HepG2 (cell line): ENCODE measurements at regions not wholly inside any gene's neighbourhood (a gene's known extent, or its start where the extent isn't known, plus 50 kb on each side); places are given as distances from the start of the nearest gene placed in this dataset.

Experiments used
- ATAC-seq: fragments of 200-7000 bp; cut with Tn5 transposase; 3 replicates; pipeline ENCODE4 v1.9.1; 2020; ENCODE audit warnings: mild to moderate bottlenecking, moderate library complexity
- BruUV-seq: library from RNA; stranded (reverse); fragments of 400-500 nt; replicated peaks from 2 replicates; lab custom pipeline; 2021; lab: Mats Ljungman, UMichigan
- CTCF ChIA-PET: fragments of 300-600 bp; formaldehyde crosslinking; extraction: SDS; loops from one replicate; lab custom pipeline; 2021; ENCODE audit warnings: low total read pairs, inconsistent platforms, low intra/inter-chr PET ratio; lab: Yijun Ruan, JAX
- POLR2A ChIA-PET: fragments of 350-600 bp; sonication (Branson Sonifier 250); formaldehyde crosslinking; loops from one replicate; lab custom pipeline; 2020; ENCODE audit warnings: antibody characterized with exemption, inconsistent platforms; lab: Yijun Ruan, JAX
- DNase-seq: peaks from one replicate; pipeline ENCODE4 v3.0.0-alpha.2; 2015; ENCODE audit warnings: low spot score
- FAIRE-seq: peaks from 3 replicates; lab custom pipeline; 2011; peaks lifted over from hg19 to GRCh38; lab: Jason Lieb, UNC
- H2AFZ ChIP-seq: one replicate; pipeline ENCODE4 v1.6.1; 2011; ENCODE audit warnings: low read length, inconsistent platforms
- H3K27ac ChIP-seq: fragments of 300-600 bp; 3 replicates; pipeline ENCODE4 v1.8.0; 2011; ENCODE audit warnings: mixed run types, mild to moderate bottlenecking, mixed read lengths, low read length, inconsistent platforms; ENCODE audit not compliant: insufficient read depth; ENCODE audit errors: extremely low read length
- H3K27me3 ChIP-seq, 2 experiments: fragments of 200-600 bp in 1 of 2; 2 replicates in 1 of 2; 3 replicates in 1 of 2; pipeline versions ENCODE4 v1.6.0 to v1.8.0; 2011; ENCODE audit warnings: low read length in 2 of 2, mild to moderate bottlenecking in 2 of 2, moderate library complexity in 2 of 2, inconsistent platforms in 1 of 2; ENCODE audit not compliant: insufficient read depth in 2 of 2, control insufficient read depth in 1 of 2
- H3K36me3 ChIP-seq, 2 experiments: fragments of 200-600 bp in 1 of 2; replicated peaks in 1 of 2; 2 replicates in 1 of 2; 3 replicates in 1 of 2; pipeline versions ENCODE4 v1.5.1 to v1.8.0; 2011; ENCODE audit warnings: low read length in 2 of 2, inconsistent platforms in 1 of 2; ENCODE audit not compliant: insufficient read depth in 2 of 2, control insufficient read depth in 1 of 2
- H3K4me1 ChIP-seq: 2 replicates; pipeline ENCODE4 v1.5.1; 2012; ENCODE audit warnings: low read length, inconsistent platforms; ENCODE audit not compliant: insufficient read depth
- H3K4me2 ChIP-seq: 2 replicates; pipeline ENCODE4 v1.6.0; 2011; ENCODE audit warnings: low read depth, low read length, inconsistent platforms
- H3K4me3 ChIP-seq, 3 experiments: fragments of 200-600 bp in 1 of 3; sonication (generic), shearing (Covaris generic) in 1 of 3; replicated peaks in 1 of 3; 2 replicates each; pipeline ENCODE4 v1.5.1; 2011 to 2016; ENCODE audit warnings: low read length in 3 of 3, inconsistent platforms in 2 of 3, low read depth in 2 of 3, mild to moderate bottlenecking in 2 of 3, control low read depth in 1 of 3, mixed read lengths in 1 of 3; ENCODE audit not compliant: insufficient read depth in 1 of 3
- H3K79me2 ChIP-seq: one replicate; pipeline ENCODE4 v1.6.1; 2011; ENCODE audit warnings: low read length, inconsistent platforms; ENCODE audit not compliant: insufficient read depth
- H3K9ac ChIP-seq: 2 replicates; pipeline ENCODE4 v1.6.0; 2011; ENCODE audit warnings: mild to moderate bottlenecking, low read depth, low read length, inconsistent platforms; ENCODE audit not compliant: insufficient read depth
- H3K9me3 ChIP-seq: 2 replicates; pipeline ENCODE4 v1.5.1; 2012; ENCODE audit warnings: mild to moderate bottlenecking, low read length
- H4K20me1 ChIP-seq: 2 replicates; pipeline ENCODE4 v1.6.0; 2011; ENCODE audit warnings: inconsistent platforms, mild to moderate bottlenecking, low read length, moderate library complexity; ENCODE audit not compliant: insufficient read depth
- CCAR2 ChIP-seq: fragments of 200-400 bp; formaldehyde crosslinking; optimal IDR thresholded peaks from 2 replicates; pipeline ENCODE3; 2018; ENCODE audit warnings: low read depth, mild to moderate bottlenecking, low read length, moderate library complexity
- ETV5 ChIP-seq: IDR thresholded peaks from 2 replicates; pipeline ENCODE4 v1.6.1; 2018; ENCODE audit warnings: missing biosample characterization, missing genetic modification reagents, inconsistent platforms, borderline replicate concordance
- HOMEZ ChIP-seq: IDR thresholded peaks from 2 replicates; pipeline ENCODE4 v1.6.1; 2016; ENCODE audit warnings: low read depth
- MYNN ChIP-seq: sonication (generic); formaldehyde crosslinking; IDR thresholded peaks from 2 replicates; pipeline ENCODE4 v1.4.0; 2020; ENCODE audit warnings: mild to moderate bottlenecking, low read depth, missing genetic modification reagents
- ZNF17 ChIP-seq: sonication (generic); formaldehyde crosslinking; IDR thresholded peaks from 2 replicates; pipeline ENCODE4 v1.5.0; 2020; ENCODE audit warnings: mild to moderate bottlenecking, missing genetic modification reagents
- ZNF430 ChIP-seq: sonication (generic); formaldehyde crosslinking; IDR thresholded peaks from 2 replicates; pipeline ENCODE4 v1.9.0; 2021; ENCODE audit warnings: mild to moderate bottlenecking, missing genetic modification reagents
- ZNF644 ChIP-seq: IDR thresholded peaks from 2 replicates; pipeline ENCODE4 v1.6.1; 2016; ENCODE audit warnings: low read depth
- ZNF660 ChIP-seq: sonication (generic); formaldehyde crosslinking; IDR thresholded peaks from 2 replicates; pipeline ENCODE4 v1.5.1; 2020; ENCODE audit warnings: mild to moderate bottlenecking, low read depth, missing genetic modification reagents, borderline replicate concordance
- WGBS: methylation state at CpG from one replicate; pipeline ENCODE4 v1.1.6; 2017; ENCODE audit warnings: low lambda C conversion rate; 5-methylcytosine and 5-hydroxymethylcytosine counted together
- in situ Hi-C: cut with HindIII; loops from 2 replicates; pipeline ENCODE4 v1.10.0; 2017; ENCODE audit warnings: low pct_unique_long_range_greater_than_20kb; ENCODE audit not compliant: extremely low pct_ligation_motif_present
- intact Hi-C: fragments of 100-400 bp; cut with micrococcal nuclease; formaldehyde crosslinking; loops from one replicate; pipeline ENCODE4 v1.10.0; 2022; ENCODE audit not compliant: unreplicated experiment

DNA sequence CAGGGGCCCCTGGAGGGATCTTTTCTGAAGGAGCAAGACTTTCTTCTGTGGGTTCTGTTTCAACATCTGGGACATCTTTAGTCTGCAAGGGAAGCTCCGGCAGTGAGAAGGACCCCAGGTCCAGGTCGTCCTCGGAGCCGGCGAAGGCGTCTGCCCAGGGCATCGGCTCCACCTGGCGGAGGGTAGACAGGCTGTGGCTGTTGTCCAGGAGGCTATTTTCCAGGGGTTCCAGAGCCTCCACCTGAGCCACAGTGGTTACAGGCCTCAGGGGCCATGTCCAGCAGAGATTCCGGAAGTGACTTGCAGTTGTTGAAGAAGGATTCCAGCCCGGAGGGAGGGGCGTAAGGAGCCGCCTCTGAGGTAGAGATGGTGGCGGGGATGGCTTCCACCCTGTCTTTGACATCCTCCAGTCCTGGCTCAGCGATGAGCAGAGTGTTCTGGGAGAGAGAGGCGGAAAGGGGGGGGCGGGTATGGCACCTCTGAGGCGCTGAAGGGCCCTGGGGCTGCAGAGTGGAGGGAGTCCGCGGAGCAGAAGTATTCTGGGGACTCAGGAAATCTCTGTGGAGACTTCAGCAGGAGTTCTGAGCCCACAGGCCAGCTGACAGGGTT lies 891.3 kb upstream of the LRRTM1 start:
- 57% methylated on average over 18 of the region's 19 CpGs for WGBS
- FAIRE-seq, result no peak
- CTCF ChIA-PET, result no interaction called here

More for the DNA sequence above, 891.3 kb upstream of the LRRTM1 start:
- Histone ChIP-seq H3K27me3 (no peaks in the 10 kb centered on the region), H3K27ac (no peak overlapping the region), H3K36me3 (no peaks in the 10 kb centered on the region), H3K9me3 (peaks cover 61% of the 10 kb centered on the region), H3K4me2 (no peak overlapping the region), H3K9ac (no peak overlapping the region), H4K20me1 (no peaks in the 10 kb centered on the region), H3K79me2 (no peaks in the 10 kb centered on the region), H2AFZ (no peak overlapping the region), H3K4me3 (no peak overlapping the region), H3K4me1 (no peaks in the 10 kb centered on the region)
- TF ChIP-seq ZNF644 (no peak), MYNN (no peak), ZNF660 (no peak), ZNF430 (no peak), CCAR2 (no peak), ZNF17 (no peak), HOMEZ (CRISPR knock-in tag) (no peak), ETV5 (CRISPR knock-in tag) (no peak)
- intact Hi-C loops (no loop called here), in situ Hi-C loops (no loop called here)
- no TSS peak for BruUV-seq
- DNase-seq (no peak), ATAC-seq (no peak; the same call in 2 of the 3 replicates)
- POLR2A ChIA-PET, result no interaction called here
